NCI-H2081 treated with DMSO at 0.1 percent for 48 hours (cell line): ENCODE measurements at regions not wholly inside any gene's neighbourhood (a gene's known extent, or its start where the extent isn't known, plus 50 kb on each side); places are given as distances from the start of the nearest gene placed in this dataset.

Source experiments
- DNase-seq: peaks from one replicate; lab custom pipeline; 2025; lab: John Stamatoyannopoulos, UW

DNA sequence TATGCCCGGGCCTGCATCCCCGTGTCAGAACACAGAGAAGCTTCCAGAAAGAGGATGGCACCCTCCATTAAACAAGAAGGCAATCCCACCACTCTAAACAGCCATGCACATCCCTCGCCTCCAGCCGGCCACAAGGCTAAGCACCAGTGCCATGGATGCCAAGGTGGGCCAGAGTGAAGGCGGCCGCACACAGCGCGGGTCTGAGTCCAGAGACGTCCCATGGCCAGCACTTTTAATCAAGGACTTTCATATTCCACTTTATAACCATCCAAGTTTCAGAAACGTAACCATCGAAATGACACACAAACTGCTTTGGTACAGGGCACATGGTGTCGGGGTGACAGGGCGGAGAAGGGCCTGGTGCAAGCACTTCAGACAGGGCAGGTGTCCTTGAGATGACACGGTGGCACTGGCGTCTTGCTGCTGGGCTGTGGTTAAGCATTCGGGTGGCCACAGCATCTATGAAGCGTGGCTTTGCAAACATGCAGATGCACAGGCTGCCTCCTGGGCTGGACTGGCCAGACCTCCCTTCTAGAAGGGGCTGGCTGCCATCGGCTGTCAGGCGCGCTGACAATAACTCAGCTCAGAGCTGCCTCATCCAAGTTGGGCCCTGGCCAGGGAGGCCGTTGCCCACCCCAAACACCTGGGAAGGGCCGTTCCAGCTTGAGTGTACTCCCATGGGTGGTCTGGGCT lies 117.2 kb downstream of the RFLNA start:
- no peak for DNase-seq

DNA sequence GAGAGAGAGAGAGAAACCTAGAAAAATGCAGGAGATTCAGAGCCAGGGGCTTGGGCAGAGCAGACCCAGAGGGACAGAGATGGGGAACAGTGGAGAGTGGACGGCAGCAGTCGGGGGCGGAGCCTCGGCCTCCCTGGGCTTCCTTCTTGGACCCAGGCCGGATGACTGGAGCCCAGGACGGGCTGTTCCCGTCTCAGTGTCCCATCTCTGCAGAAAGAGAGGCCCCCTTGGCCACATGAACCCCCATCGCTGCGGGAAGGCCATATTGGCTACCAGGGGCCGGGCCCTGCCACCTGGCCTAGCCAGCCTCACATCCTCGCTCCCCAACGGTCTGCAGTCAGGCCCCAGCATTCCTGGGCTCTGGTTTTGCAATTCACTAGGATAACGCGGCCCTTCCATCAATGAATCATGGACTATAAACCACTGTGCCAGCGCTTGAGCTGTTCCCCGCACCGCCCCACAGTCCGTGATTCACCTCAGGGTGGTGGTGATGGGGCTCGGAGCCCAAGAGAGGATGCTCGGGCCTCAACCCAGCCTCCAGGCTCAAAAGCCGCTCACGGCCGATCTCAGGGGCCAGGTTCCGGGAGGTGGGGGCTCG lies 116.5 kb downstream of the RFLNA start:
- DNase-seq, result no peak

DNA sequence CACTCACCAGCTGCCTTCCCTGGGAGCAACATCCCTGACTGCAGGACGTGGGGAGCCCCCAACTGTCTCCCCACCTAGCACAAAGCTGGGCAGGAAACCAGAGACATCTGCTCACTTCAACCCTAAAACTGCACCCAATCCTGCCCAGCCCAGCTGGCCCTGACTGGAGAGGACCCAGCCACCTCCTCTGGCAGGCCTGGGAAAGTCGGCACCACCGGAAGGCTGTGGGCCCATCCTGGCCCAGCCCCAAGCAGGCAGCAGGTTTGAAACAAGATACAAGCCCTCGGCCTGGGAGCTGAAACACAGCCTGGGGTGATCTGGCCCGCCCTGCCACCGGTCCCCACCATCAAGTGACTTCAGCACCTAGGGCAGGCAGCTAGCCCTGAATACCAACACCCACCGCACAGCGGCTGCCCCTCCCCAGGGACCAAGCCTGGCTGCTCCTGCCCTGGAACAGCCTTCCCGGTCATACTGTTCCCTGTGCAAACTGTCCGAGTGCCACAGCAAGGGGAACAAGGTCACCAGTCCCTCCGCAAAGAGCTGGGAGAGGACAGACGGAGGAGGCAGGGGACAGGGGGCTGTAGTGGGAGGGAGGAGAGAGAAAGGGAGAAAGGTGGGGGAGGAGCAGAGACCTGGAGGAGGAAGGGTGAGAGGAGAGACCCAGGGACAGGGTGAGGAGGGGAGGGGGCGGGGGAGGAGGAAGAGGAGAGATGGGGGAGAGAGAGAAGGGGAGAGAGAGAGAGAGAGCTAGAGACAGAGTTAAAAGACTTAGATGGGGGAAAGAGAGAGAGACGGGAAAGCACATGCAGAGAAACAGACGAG lies 115.7 kb downstream of the RFLNA start:
- DNase-seq, result no peak

DNA sequence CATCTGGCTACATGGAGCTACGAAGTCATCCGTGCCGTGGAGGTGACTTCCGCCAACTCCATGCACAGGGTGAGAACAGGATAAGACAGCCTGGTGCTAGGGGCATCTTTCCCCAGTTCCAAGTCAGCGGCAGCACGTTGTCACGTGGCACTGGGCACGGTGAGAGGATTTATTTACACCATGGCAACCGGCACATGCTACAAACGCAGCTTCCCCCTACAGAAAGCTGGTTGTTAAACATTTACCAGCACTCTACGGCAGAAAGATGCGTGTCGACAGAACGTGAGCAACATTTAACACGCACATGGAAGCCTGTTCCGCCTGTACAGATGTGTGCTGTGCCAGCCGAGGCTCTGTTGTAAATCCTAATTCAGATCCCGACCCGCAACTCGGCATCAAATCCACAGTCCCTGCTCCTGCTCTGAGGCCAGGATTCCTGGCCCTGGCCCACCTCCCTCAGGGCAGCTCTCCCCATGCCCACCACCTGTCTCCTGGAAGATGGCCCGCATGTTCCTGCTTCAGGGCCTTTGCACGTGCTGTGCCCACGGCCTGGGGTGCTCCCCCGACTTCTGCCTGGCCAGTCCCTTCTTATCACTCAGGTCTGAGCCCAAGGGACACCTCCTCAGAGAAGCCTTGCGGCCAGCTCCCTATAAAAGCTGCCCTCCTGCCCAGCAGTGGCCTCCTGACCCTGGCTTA lies 114.1 kb downstream of the RFLNA start:
- no peak for DNase-seq

DNA sequence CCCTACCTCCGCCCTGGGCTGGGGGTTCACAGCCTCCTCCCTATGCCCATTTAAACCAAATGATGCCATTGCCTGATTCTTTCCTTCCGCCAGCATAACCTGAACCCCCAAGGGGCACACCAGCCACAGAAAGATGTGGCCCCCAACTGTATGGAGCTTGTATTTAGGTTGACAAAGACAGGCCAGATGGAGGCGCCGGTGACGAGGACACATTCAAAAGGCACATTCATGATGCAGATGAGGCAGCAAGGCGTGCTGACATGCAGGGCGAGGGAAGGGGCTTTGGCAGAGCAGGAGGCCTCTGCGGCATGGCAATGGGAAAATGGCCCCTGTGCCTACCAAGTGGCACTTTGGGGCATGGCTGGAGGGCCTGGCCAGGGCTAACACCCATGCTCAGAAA lies 112.2 kb downstream of the RFLNA start:
- DNase-seq, result no peak

DNA sequence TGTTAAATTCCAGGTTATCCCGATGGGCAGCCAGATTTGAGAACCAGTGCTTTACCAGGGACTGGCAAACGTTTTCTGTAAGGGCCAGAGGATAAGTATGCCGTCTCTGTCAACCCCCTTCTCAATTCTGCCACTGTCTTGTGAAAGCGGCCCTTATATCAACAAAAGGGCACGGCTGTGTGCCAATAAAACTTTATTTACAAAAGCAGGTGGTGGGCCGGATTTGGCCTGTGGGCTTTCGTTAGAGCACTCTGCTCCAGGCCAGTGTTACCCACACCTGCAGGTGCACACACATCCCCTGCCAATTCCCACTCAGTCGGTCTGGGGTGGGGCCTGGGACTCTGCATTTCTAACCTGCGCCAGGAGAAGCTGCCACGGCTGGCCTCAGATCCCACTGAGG lies 111.2 kb downstream of the RFLNA start:
- DNase-seq, result no peak

DNA sequence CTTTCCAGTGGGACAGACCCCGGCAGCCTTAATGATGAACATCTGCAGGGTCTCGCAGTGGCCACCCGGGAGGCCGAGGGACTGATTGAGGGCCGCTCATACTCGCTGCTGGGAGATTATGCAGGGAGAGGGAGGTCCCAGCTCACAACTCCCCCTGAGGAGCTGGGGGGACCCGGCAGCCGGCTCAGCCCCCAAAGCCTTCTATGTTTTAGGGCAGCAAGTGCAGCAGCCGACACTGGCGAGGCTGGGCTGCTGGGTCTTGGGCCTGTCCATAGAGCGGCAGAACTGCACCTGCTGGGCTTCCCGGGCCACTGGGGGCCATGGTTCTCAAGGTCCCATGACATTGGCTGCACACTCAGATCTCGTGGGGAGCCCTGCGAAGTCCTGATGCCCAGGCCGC lies 110.7 kb downstream of the RFLNA start:
- DNase-seq, result no peak

DNA sequence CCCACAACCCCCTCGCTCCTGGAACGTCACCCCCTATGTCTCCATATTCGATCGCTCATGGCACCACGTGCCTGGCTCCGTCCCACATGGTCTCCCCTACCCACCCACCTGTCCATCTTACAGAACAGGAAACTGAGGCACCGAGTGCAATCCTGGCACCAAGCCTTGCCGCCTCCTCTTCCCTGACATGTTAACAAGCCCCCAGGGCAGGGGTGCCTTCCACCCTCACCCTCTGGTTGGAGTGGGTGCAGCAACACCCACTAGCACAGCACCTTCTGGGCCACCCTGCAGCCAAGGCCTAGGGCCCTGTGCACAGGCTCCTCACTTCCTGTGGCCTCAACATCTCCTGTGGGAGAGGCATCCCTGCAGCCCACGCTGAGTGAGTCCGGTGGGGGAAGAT lies 110.3 kb downstream of the RFLNA start:
- DNase-seq, result no peak

DNA sequence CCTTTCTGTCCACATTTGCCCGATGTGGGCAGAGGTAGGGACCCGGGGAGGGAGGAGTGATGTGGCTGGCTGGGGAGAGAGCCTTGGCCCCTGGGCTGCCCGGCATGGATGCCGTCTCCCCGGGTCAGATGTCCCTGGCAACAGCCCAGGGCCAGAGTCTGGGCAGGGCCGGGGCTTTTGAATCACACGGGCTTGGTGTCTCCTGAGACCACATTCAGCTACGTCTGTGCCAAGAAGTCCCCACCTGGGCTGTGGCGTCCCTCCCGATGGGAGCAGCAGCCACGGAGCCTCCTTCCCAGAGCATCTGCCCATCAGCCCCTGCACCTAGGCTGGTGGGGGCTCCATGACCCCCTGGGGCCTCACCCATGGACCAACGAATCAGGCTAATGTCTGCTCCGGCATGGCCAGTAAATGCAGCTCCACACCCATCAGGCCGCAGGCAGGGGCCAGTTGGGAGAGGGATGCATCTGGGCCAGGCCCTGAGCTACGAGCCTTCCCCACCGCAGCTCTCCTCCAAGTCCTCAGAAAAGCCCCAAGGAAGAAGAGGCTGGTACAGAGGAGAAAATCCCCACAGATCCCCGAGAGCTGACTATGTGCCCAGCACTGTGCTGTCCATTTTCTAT lies 109.4 kb downstream of the RFLNA start:
- DNase-seq, result no peak

DNA sequence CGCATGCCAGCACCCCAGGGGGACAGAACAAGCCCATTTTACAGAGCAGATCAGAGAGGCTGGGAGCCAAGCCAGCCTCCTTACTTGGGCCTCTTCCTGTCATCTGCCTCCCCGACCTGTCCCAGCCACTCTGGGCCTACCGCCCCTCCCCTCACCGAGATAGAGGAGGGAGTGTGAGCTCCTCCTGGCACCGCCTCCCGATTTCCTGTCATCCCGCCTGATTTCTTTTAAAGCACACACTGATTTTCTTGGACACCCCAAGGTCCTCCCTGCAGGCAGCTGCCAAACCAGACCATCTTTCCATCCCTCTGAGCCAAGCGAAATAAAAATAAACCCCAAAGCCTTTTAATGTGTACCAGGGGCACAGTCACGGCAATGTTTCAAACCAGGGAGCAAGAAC lies 108.4 kb downstream of the RFLNA start:
- no peak for DNase-seq

DNA sequence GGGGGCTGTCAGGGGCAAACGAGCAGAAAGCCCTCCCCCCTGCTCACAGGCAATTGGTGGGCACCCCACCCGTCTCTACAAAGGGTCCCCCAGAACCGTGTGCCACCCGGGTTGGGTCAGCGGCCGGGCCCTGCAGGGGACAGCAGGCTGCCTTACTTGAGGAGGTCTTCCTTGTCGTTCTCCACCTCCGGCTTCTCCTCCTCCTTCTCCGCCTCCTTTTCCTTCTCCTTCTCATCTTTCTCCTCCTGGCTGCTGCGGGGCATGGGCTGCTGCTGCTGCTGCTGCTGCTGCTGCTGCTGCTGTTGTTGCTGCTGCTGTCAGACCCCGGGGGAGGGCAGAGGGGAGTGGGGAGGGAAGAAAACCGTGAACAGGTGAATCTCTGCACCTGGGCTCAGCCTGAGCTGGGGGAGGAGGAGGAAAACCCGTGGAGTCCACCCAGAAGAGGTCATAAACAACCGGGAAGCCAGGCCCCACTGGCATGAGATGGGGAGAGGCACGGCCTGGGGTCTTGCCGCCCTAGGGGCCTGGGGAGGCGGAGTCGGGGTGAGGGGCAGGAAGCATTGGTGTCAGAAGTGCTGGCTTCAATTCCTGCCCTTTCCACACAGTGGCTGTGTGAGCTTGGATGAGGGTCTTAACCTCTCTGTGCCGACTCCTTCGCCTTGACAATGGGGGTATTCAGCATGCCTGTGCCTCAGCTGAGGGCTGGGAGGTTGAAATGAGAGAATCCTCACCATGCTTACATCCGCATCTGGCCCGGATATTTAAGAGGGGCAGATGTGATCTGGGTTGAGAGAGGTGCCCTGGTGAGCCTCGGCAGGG lies 107.6 kb downstream of the RFLNA start:
- no peak for DNase-seq

DNA sequence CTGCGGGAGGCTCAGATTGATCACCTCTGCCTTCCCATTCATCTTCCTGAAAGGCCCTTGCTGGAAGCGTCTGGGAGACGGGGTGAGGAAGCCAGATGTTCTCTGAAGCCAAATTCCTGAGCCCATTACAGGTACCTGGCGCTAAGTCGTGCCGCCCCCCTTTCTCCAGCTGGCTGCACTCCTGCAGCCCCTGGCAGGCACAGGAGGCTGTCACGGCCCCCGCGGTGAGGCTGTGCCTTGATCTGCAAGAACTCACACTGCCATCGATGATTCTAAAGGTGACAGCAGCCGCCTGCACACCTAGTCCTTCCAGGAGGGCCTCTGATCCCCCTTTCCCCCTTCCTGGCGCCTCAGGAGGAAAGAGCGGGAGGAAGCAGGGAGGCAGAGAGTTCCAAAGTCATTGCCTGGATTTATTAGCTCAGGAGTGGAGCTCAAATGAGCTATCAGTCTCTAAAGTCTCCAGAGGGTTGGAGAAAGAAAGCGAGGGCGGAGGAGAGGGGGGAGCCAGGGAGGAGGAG lies 106.9 kb downstream of the RFLNA start:
- no peak for DNase-seq

DNA sequence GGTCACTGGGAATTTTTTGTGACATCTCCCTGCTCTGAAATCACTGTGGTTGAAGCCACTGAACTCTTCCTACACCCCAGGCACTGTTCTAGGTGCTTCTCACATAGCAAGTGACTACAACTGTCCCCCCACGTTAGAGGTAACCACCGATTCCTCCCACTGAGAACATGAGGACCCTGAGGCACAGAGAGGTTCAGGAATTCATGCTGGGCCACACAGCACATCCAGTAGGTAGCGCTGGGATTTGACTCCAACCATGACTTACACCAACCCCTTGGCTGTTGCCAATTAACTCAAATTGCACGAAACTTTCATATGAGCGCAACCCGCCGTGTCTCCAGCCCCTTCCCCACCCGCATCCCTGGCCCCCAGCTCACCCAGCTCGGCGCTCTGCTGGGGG lies 105.2 kb downstream of the RFLNA start:
- no peak for DNase-seq

DNA sequence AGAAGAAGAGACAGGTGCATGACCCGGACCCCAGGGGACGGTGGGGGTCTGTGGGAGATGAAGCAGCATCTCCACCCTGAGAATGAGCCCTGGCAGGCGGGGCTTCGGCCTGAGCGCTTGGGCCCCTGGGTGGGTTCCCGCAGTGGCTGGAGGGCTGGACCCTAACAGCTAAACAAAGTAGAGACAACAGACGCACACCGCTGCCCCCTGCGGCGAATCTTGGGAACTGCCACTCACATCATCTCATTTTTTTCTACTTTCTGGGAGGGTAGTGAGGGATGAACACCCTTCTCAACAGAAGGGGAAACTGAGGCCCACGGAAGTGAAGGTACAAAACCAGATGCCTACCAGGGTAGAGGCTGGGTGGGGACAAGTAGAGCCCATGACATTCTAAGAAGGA lies 104.7 kb downstream of the RFLNA start:
- DNase-seq, result no peak

DNA sequence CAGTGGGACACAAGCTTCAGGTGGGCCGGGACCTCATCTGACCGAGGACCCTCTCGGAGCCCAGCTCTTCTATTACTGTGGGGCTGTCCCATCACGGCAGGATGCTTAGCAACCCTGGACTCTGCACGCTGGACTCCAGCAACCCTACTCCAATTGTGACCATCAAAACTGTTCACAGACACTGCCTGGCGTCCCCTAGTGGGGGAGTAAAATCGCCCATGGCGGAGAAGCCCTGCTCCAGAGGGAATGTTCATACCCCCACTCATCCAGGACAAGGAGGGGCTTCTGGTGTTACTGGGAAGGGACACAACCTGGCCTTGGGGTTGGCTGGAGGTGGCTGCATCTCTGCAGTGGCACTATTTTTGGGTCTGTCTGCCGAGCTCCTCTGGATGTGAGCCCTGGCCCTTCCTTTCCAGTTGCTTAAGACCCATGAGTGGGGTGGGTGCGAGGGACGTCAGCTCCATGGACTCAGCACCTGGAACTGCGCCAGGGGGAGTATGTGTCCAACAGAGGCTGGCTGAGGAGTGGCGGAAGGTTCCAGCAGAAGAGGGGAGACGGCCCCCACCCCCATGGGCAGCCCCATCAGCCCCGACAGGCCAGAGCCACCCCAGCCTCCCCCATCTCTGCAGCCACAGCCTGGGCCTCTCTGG lies 103.8 kb downstream of the RFLNA start:
- no peak for DNase-seq

DNA sequence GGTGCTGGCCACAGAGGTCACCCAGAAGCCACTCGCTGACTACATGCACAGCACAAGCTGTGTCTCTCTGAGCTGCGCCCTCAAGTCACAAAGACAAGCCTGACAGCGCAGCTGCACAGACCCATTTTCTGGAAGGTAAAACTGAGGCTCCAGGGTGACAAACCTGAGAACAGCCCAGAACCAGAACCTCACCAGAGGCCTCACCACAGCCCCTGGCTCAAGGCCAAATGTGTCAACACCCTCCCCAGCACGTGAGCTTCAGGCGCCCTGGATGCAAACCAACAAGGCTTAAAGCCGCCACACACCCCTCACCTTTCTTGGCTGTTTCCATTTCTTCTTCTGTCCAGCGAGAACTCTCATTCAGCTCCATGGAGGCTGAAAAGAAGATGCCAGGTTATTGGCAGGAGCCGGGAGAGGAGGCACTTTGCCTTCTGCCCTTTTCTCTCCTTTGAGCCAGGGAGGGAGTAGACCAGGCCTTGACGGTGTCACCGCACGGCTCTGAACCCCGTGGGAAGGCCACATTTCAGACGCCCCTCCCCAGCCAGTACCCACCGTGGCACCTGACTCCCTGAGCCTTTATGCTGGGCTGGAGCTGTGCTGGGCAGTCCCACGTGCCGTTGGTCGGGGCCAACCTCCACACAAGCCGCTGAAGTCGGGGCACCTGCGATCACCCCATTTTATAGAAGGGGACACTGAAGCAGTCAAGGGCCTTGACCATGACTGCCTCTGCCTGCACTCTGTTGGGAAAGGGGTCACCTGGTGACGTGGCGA lies 103.1 kb downstream of the RFLNA start:
- no peak for DNase-seq

DNA sequence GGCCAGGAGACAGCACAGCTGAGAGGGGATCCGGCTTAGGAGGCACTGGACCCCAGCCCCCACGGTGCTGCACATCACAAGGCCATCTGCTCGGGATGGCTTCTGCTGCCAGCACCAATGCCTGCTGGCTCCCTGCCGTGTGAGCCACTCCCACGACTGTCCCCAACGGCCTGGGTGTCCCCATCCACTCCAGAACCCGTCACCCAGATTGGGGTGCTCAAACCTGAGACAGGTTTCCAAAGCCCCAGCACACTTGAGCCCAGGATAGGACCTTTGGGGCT lies 102.4 kb downstream of the RFLNA start:
- no peak for DNase-seq

DNA sequence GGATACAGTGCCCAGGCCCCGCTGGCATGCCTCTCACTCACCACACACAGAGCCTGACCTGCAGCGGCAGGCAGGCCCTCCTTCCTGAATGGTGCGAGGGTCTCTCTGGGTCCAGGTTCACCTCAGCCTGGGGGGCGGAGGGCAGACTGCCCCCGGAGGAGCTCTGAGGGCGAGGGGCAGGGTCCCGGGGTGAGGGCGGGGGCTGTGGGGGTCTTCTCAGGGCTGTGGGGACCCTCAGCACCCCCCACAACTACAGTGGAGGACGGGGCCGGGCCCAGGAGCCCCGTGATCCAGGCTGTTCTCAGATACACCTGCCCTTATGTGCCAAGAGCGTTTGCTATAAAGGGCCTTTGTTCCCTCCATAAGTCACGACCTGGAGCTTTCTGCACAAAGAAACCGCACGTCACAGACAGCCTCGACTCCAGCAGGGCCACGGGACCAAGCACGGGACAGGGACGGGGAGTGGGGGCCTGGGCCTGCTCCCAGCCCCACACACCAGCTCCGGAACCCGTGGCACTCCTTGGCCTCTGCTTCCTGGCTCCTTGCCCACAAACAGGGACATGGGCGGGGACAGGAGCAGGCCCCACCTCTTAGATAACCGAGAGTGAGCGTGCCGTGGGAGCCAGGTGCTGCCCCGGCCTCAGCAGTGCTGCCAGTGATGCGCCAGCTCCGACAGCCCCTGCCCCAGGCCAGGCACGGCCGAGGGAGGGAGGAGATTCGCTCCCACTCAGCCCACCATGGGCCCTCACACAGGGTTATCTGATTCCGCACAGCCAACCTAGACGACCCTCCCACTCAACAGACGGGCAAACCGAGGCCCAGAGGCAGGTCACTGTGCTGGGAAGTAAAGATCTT lies 101.9 kb downstream of the RFLNA start:
- no peak for DNase-seq

DNA sequence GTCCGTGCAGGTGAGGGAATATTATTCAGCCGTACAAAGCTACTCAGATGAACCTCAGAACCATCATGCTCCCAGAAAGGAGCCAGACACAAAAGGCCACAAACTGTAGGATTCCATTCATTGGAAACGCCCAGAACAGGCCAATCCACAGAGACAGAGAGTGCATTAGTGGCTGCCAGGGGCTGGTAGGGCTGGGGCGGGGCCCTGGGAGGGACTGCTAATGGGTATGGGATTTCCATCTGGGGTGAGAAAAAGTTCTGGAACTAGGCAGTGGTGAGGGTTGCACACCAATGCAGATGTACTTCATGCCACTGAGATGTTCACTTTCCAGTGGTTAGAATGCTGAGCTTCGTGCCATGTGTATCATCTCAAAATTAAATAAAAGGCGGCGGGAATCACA lies 101.1 kb downstream of the RFLNA start:
- DNase-seq, result no peak
